Endothelial cell of umbilical vein (primary cell): ENCODE measurements at regions not wholly inside any gene's neighbourhood (a gene's known extent, or its start where the extent isn't known, plus 50 kb on each side); places are given as distances from the start of the nearest gene placed in this dataset.
"Not testable (repeated sequence)": the region's sequence is repeated elsewhere in the genome, so short reads cannot be mapped to it uniquely, and the experiment has no call there.

Source experiments
- BruUV-seq: library from RNA; stranded (reverse); fragments of 400-500 nt; replicated peaks from 2 replicates; lab custom pipeline; 2021; lab: Mats Ljungman, UMichigan
- CTCF ChIA-PET: fragments of 300-600, 350-600 bp; sonication (Branson Sonifier 250); formaldehyde crosslinking; loops from one replicate; lab custom pipeline; 2021; ENCODE audit warnings: antibody characterized with exemption, inconsistent platforms; lab: Charles Lee
- POLR2A ChIA-PET: fragments of 300-600, 350-600 bp; sonication (Branson Sonifier 250); formaldehyde crosslinking; loops from one replicate; lab custom pipeline; 2021; ENCODE audit warnings: antibody characterized with exemption, inconsistent platforms; lab: Charles Lee
- DNase-seq: peaks from one replicate; pipeline ENCODE4 v3.0.0-alpha.2; 2011; ENCODE audit warnings: low read depth, low spot score
- FAIRE-seq: peaks from 2 replicates; lab custom pipeline; 2011; peaks lifted over from hg19 to GRCh38; lab: Jason Lieb, UNC
- H2AFZ ChIP-seq: 2 replicates; pipeline ENCODE4 v1.6.0; 2012; ENCODE audit warnings: low read depth, low read length, control low read depth, inconsistent platforms
- H3K27ac ChIP-seq: 2 replicates; pipeline ENCODE4 v1.5.1; 2011; ENCODE audit warnings: low read depth, mild to moderate bottlenecking, control low read depth, low read length, moderate library complexity; ENCODE audit not compliant: insufficient read depth
- H3K27me3 ChIP-seq, 2 experiments: 2 replicates each; pipeline versions ENCODE4 v1.6.0 to v1.6.1; 2011; ENCODE audit warnings: low read length in 2 of 2, mixed read lengths in 1 of 2; ENCODE audit not compliant: control insufficient read depth in 2 of 2, insufficient read depth in 2 of 2
- H3K36me3 ChIP-seq, 2 experiments: 2 replicates in 1 of 2; 3 replicates in 1 of 2; pipeline ENCODE4 v1.5.1; 2011; ENCODE audit warnings: low read length in 2 of 2, mild to moderate bottlenecking in 1 of 2, moderate library complexity in 1 of 2; ENCODE audit not compliant: control insufficient read depth in 2 of 2, insufficient read depth in 2 of 2; ENCODE audit errors: extremely low read depth in 1 of 2
- H3K4me1 ChIP-seq: 3 replicates; pipeline ENCODE4 v1.5.1; 2011; ENCODE audit warnings: mild to moderate bottlenecking, low read length; ENCODE audit not compliant: control insufficient read depth, insufficient read depth; ENCODE audit errors: extremely low read depth
- H3K4me2 ChIP-seq: 2 replicates; pipeline ENCODE4 v1.6.1; 2011; ENCODE audit warnings: low read length, control low read depth, mixed read lengths; ENCODE audit not compliant: insufficient read depth
- H3K4me3 ChIP-seq, 3 experiments: fragments of 200-600 bp in 1 of 3; sonication (generic), shearing (Covaris generic) in 1 of 3; replicated peaks in 1 of 3; 2 replicates each; pipeline ENCODE4 v1.5.1; 2011 to 2016; ENCODE audit warnings: control low read depth in 3 of 3, low read length in 3 of 3, mild to moderate bottlenecking in 2 of 3, inconsistent platforms in 1 of 3, low read depth in 1 of 3, moderate library complexity in 1 of 3; ENCODE audit not compliant: insufficient read depth in 1 of 3
- H3K79me2 ChIP-seq: 2 replicates; pipeline ENCODE4 v1.6.0; 2012; ENCODE audit warnings: low read length, inconsistent platforms; ENCODE audit not compliant: control insufficient read depth, insufficient read depth
- H3K9ac ChIP-seq: replicated peaks from 2 replicates; pipeline ENCODE3; 2011; ENCODE audit warnings: low read length, control low read depth; ENCODE audit not compliant: insufficient read depth; ENCODE audit errors: extremely low read depth
- H3K9me1 ChIP-seq: replicated peaks from 3 replicates; pipeline ENCODE4 v1.6.0; 2011; ENCODE audit warnings: mild to moderate bottlenecking, low read length; ENCODE audit not compliant: control insufficient read depth, insufficient read depth; ENCODE audit errors: extremely low read depth
- H3K9me3 ChIP-seq: replicated peaks from 2 replicates; pipeline ENCODE4 v1.5.1; 2012; ENCODE audit warnings: low read length, inconsistent platforms; ENCODE audit not compliant: control insufficient read depth, insufficient read depth
- H4K20me1 ChIP-seq: replicated peaks from 2 replicates; pipeline ENCODE3; 2011; ENCODE audit warnings: mild to moderate bottlenecking, low read length; ENCODE audit not compliant: control insufficient read depth, insufficient read depth; ENCODE audit errors: extremely low read depth
- EZH2 ChIP-seq: IDR thresholded peaks from 2 replicates; pipeline ENCODE4 v1.6.1; 2012; ENCODE audit warnings: borderline replicate concordance, low read depth, mild to moderate bottlenecking, moderate library complexity, low read length, inconsistent platforms; ENCODE audit not compliant: severe bottlenecking
- FOS ChIP-seq: IDR thresholded peaks from 2 replicates; pipeline ENCODE4 v1.6.1; 2011; ENCODE audit warnings: mild to moderate bottlenecking, low read length, moderate library complexity, borderline replicate concordance; ENCODE audit not compliant: insufficient read depth
- GATA2 ChIP-seq: IDR thresholded peaks from 2 replicates; pipeline ENCODE4 v1.7.0; 2011; ENCODE audit warnings: low read depth, mild to moderate bottlenecking, moderate library complexity, mixed read lengths, low read length; ENCODE audit not compliant: insufficient read length, insufficient read depth
- JUN ChIP-seq: IDR thresholded peaks from 2 replicates; pipeline ENCODE4 v1.6.1; 2011; ENCODE audit warnings: borderline replicate concordance, low read depth; ENCODE audit not compliant: insufficient read length, insufficient read depth
- MYC ChIP-seq: IDR thresholded peaks from one replicate; pipeline ENCODE4 v1.6.1; 2011; ENCODE audit warnings: mild to moderate bottlenecking, low read depth, low read length
- POLR2A ChIP-seq: IDR thresholded peaks from 2 replicates; pipeline ENCODE4 v1.6.1; 2012; ENCODE audit warnings: low read depth, mild to moderate bottlenecking, control low read depth, low read length
- POLR2AphosphoS5 ChIP-seq: IDR thresholded peaks from 2 replicates; pipeline ENCODE4 v1.6.1; 2012; ENCODE audit warnings: low read depth, mild to moderate bottlenecking, control low read depth, low read length, moderate library complexity; ENCODE audit not compliant: insufficient read depth
- dilution Hi-C: fragments of 300-500 bp; cut with MboI; formaldehyde crosslinking; loops from one replicate; pipeline ENCODE4 v1.15.0; 2019; ENCODE audit warnings: low sequenced_read_pairs; ENCODE audit not compliant: extremely low pct_ligation_motif_present
- intact Hi-C: fragments of 100-400 bp; cut with micrococcal nuclease; formaldehyde crosslinking; loops from one replicate; pipeline ENCODE4 v1.10.0; 2022
- TF ChIP-seq, protein P1 (sequence below): IDR thresholded peaks from 2 replicates; pipeline ENCODE4 v1.6.1; 2011; ENCODE audit not compliant: insufficient read depth, insufficient read length
- TF ChIP-seq, protein P2 (sequence below), 2 donors: IDR thresholded peaks; 1 replicate in 1 of 2; 2 replicates in 1 of 2; pipeline ENCODE4 v1.5.1; 2011; ENCODE audit warnings: low read length in 2 of 2, mild to moderate bottlenecking in 2 of 2, moderate library complexity in 2 of 2, control low read depth in 1 of 2, inconsistent platforms in 1 of 2, low read depth in 1 of 2; ENCODE audit not compliant: insufficient read depth in 1 of 2; ENCODE audit errors: extremely low read depth in 1 of 2

DNA sequence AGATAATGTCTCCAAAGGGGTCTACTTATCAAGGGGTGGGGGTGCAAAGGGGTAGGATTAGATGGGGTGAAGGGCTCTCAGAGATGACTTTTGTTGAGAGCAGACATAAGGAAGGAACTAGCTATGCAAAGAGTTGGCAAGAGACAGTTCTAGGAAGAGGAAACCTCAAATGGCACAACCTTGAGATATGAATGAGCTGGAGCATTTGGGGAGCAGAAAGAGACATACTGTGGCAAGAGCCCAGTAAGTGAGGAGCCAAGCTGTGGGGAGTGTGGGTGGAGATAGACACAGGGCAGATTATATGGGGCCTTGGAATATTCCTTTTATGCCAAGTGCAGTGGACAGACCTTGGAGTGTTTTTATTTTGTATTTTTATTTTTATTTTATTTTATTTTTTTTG lies 84.8 kb upstream of the BTG3 start:
- CTCF ChIA-PET: no interaction called here
- Histone ChIP-seq H4K20me1 (no peaks in the 10 kb centered on the region), H3K4me1 (no peaks in the 10 kb centered on the region), H3K27me3 (no peaks in the 10 kb centered on the region), H3K9ac (no peak overlapping the region), H3K4me3 (no peak overlapping the region), H3K9me3 (no peaks in the 10 kb centered on the region), H3K4me2 (no peak overlapping the region), H2AFZ (no peak overlapping the region), H3K9me1 (no peaks in the 10 kb centered on the region), H3K79me2 (no peaks in the 10 kb centered on the region), H3K36me3 (no peaks in the 10 kb centered on the region), H3K27ac (no peak overlapping the region)
- no TSS peak for BruUV-seq
- no peak for FAIRE-seq
- dilution Hi-C loops: no loop called here
- intact Hi-C loops: no loop called here
- POLR2A ChIA-PET: no interaction called here
- no peak for DNase-seq
- TF ChIP-seq FOS: no peak
- TF ChIP-seq POLR2A: no peak
- no peak for TF ChIP-seq EZH2
- TF ChIP-seq MYC: no peak
- TF ChIP-seq, protein P1, sequence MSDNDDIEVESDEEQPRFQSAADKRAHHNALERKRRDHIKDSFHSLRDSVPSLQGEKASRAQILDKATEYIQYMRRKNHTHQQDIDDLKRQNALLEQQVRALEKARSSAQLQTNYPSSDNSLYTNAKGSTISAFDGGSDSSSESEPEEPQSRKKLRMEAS: no peak
- no peak for TF ChIP-seq POLR2AphosphoS5
- no peak for TF ChIP-seq GATA2
- TF ChIP-seq JUN: no peak
- TF ChIP-seq, protein P2, sequence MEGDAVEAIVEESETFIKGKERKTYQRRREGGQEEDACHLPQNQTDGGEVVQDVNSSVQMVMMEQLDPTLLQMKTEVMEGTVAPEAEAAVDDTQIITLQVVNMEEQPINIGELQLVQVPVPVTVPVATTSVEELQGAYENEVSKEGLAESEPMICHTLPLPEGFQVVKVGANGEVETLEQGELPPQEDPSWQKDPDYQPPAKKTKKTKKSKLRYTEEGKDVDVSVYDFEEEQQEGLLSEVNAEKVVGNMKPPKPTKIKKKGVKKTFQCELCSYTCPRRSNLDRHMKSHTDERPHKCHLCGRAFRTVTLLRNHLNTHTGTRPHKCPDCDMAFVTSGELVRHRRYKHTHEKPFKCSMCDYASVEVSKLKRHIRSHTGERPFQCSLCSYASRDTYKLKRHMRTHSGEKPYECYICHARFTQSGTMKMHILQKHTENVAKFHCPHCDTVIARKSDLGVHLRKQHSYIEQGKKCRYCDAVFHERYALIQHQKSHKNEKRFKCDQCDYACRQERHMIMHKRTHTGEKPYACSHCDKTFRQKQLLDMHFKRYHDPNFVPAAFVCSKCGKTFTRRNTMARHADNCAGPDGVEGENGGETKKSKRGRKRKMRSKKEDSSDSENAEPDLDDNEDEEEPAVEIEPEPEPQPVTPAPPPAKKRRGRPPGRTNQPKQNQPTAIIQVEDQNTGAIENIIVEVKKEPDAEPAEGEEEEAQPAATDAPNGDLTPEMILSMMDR (IDR thresholded peaks at IDR 0.05; ENCODE audit: extremely low read depth in 1 of 2, insufficient read depth in 1 of 2, low read depth in 1 of 2, low read length in 2 of 2): no peak

DNA sequence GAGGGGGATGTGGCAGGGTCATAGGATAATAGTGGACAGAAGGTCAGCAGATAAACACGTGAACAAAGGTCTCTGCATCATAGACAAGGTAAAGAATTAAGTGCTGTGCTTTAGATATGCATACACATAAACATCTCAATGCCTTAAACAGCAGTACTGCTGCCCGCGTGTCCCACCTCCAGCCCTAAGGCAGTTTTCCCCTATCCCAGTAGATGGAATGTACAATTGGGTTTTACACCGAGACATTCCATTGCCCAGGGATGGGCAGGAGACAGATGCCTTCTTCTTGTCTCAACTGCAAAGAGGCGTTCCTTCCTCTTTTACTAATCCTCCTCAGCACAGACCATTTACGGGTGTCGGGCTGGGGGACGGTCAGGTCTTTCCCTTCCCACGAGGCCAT lies 81.7 kb upstream of the BTG3 start:
- H3K9me3 ChIP-seq, H3K4me1 ChIP-seq, H2AFZ ChIP-seq, POLR2A ChIA-PET, H3K36me3 ChIP-seq, BruUV-seq, H3K4me2 ChIP-seq, H3K79me2 ChIP-seq, CTCF ChIA-PET, dilution Hi-C loops, H3K27me3 ChIP-seq, H4K20me1 ChIP-seq, DNase-seq, H3K27ac ChIP-seq, intact Hi-C loops, FAIRE-seq, H3K4me3 ChIP-seq, H3K9ac ChIP-seq, H3K9me1 ChIP-seq: not testable (repeated sequence)
